Stimulated activated CD8-positive, alpha-beta memory T cell treated with anti-CD3 and anti-CD28 coated beads, Interleukin-4, amount 100 ng/mL, for 24 hours (primary cell): ENCODE measurements at regions not wholly inside any gene's neighbourhood (a gene's known extent, or its start where the extent isn't known, plus 50 kb on each side); places are given as distances from the start of the nearest gene placed in this dataset.

ENCODE experiments used
- DNase-seq: peaks from one replicate; pipeline ENCODE4 v3.0.0-alpha.2; 2020; ENCODE audit warnings: low read depth

- DNase-seq: no peak
Observed at GRCh38 chr13:107203146-107203847, 635.4 kb upstream of the ARGLU1 start.

DNA sequence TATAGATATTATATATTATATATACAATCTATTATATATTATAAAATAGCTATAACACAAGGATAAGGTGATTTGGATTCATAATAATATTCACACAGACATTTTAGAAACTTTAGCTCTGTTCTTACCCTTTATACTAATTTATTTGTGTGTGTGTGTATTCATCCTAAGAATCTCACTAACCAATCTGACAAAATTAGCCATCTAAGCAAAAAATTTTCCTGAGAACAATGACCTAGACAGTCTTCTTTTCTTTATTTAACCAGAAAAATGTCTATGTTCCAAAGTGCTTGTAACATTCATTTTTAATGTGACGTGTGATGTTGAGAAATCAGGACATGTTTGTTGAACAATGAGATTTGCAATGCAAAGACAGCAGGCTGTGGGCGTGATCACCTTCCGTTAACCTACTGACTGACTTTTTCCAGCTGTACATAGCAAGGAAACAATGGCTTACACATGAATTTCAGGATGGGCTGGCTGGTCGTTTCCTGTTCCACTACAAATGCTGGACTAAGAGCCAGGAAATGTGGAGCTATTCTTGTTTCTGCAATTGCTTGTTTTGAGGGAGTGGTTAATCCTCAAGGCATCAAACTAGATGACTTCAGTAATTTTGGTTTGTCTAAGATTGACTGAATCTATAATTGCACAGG, 634.6 kb upstream of the ARGLU1 start:
- no peak for DNase-seq

DNA sequence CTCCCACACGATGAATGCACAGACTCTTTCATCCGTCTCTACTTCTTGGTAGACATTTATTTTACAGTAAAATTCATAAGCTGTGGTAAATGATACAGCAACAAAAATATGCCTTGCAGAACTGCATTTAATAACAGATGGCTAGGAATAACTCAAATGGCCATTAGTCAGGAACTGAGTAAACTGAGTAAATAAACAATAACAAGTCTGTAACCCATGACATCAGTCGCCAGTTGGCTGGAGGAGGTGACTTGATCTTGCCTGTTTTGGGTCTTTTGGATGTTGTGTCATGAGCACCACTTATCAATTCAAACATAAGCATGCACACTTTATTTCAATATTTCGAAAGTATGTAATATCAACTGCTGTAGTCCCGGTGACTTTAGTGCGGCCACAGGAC, 632.6 kb upstream of the ARGLU1 start:
- no peak for DNase-seq

- no peak for DNase-seq
Observed at GRCh38 chr13:107192289-107192688, 624.4 kb upstream of the ARGLU1 start.

- DNase-seq: no peak
Observed at GRCh38 chr13:107190065-107190464, 622.1 kb upstream of the ARGLU1 start.

GRCh38 chr13:107185889-107186288, 618.0 kb upstream of the ARGLU1 start:
- DNase-seq: no peak

GRCh38 chr13:107170270-107170931, 602.5 kb upstream of the ARGLU1 start:
- DNase-seq: no peak

DNA sequence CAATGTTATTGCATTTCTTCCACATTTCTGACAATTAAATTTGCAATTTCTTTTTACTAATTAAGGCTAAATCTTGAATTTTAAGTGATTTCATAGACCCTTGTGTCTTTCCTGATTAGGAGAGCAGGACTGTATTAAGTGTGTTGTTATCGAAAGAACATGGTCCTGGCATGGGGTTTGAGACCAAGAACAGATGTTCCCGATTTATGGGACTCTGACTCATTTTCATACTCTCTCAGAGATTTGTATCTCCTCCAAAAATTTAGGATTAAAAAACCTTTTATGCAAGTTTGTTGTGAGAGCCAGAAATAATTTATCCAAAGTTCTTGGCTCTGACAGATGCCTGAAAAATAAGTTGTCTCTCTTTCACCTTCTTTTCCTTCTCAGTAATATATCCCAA, 589.3 kb upstream of the ARGLU1 start:
- no peak for DNase-seq

- no peak for DNase-seq
Observed at GRCh38 chr13:107144432-107144831, 576.5 kb upstream of the ARGLU1 start.

DNA sequence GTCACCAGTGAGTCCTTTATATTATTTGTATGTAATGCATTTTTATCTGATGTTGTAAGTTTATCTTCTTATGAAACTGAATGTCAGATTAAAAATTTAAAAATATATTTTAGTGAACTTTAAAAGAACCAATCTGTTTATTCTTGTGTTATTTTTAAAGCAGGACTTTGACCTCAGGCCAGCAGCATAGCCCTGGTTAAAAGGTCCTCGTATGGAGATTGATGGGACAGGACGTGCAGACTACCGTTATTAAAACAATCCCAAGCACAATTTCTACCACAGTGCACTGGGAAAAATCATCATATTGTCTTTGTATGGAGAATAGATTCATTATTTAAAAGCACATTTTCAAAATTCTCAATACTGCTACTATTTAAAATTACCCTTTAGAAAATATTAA, 573.8 kb upstream of the ARGLU1 start:
- no peak for DNase-seq

DNA sequence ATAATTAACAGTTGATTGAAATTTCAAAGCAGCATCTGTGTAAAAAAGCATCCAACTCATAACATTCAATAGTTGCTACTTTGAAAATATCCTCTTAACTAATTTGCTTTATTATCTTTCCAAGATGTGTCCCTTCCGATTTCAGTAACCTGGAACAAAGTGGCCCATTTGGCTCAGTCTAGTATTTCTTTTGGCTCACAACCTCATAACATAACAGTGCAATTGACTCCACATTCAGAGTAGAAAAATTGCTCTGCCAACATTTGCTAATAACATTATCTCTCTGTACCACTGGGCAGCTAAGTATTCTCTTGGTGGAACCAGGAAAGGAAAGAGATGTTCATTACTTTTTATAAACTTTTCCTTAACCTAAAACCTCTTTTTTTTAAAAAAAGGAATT, 571.1 kb upstream of the ARGLU1 start:
- no peak for DNase-seq

DNA sequence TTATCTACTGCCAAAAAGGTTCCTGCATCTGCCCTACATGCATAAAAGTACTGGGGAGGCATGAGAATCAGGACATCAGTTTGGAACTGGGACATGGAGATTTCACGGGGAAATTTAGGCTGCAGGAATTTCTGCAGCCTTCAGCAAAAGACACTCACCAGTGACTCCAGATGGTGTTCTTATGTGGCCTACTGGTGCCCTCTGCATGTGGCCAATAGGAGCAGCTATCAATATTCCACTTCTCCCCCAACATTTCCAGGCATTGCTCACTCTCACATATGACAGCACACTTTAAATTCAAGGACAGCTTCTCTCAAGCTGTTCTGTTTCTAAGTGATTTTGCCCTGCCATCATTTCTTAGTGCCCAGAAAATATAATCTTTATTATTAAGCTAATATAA, 570.5 kb upstream of the ARGLU1 start:
- no peak for DNase-seq

DNA sequence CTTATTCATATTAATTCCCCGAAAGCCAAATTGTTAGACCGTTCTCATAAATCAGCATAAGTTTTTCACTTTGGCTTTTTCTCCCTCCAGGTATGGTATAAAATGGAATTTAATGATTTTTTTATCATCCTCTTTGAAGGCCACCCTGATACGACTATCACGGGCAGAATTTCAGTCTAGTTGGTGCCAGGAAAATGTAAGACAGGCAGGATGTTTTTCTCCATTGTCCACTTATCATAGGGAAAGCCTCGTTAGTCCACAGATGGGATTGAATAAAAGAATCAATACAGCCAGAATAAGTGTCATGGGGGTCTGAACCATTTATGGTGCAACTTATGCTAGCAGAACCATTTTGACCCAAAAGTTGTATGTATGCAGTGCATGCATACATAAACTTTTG, 566.0 kb upstream of the ARGLU1 start:
- no peak for DNase-seq

DNA sequence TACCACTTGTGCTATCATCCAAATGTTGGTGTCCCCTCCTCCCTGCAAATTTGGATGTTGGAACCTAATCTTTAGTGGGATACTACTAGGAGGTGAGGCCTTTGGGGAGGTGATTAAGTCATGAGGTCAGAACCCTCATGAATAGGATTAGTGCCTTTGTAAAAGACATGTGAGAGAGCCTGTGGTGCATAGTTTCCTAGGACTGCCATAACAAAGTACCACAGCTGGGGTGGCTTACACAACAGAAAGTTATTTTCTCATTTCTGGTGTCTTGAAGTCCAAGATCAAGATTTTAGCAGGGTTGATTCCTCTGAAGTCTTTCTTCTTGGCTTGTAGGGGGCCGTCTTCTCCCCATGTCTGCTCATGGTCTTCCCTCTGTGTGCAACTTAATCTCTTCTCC, 562.6 kb upstream of the ARGLU1 start:
- no peak for DNase-seq

GRCh38 chr13:107124730-107125129, 556.8 kb upstream of the ARGLU1 start:
- no peak for DNase-seq

DNA sequence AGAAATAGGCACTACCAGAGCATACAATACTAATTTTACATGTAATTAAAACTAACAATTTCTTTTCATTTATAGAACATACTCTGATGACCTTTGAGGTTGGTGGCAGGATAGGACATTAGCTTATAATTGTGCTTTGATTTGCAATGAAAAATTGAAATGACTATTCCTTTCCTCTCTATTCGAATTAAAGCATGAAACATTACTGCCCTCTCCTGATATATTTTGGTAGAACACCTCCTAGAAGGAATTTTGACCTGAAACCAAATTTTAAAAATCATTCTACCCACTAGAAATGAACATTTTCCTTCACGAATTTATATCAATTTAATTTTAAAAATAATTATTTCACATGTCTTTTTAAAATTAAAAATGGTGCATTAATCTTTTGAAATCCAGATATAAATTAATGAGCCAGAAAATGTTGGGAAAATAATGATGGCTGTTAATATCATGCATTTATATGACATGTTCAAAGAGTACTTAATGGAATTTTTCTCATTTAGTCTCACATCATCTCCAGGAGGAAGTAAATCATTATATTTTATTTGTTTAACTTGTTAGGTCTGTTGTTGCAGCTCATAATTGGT, 556.3 kb upstream of the ARGLU1 start:
- DNase-seq: no peak

DNA sequence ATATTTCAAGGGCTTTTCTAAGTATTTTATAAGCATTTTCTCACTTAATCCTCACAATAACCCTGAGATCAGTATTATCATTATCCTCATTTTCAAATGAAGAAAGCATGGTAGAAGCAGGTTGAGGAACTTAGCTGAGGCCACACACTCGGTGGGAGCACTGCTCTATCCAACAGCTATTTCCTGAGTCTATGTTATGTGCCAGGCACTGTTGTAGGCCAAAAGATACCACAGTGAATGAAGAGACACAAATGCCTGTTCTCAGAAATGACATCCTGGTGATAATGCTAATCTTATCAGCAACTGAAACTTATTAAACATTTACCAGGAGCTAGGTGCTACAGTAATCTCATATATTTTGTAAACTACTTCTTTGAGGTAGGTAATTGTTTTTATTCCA, 553.9 kb upstream of the ARGLU1 start:
- DNase-seq: no peak

DNA sequence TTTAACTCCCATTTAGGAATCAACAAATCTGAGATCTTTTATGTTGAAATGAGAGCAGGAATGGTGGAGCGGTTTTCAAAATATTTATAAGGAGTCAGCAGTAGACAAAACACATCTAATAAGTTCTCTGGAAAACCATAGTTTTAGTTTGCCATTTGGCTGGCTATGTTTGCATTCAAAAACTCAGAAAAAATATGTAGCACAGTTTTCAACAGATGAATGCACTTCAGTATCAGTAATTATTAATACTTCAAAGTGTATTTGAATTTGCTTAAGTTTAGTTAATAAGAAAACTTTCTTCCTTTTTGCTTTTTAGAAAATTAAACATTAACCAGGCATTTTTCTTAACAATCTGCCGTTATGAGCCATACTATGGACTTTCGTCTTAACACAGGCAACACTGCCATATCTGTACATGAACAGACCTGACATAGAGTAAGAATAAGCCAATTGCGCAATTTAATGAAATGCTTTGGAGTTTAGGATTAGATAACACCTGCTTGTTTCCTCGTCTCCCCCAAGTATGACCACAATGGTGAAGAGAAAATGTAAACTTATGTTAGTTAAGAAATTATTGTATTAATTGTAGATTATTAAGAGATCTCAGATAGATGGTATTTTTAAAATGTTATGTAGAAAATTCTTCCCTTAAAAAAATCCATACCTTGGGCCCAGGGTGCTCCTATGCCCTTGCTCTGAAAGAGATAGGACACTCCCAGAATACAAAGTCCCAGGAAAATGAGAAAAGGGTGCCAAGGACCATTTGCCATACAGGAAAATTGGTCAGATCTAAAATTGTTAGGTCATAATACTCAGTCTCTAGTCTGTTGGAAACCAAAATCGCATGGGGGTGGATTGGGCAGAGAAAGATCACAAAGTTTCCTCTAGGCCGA, 552.3 kb upstream of the ARGLU1 start:
- DNase-seq: no peak

DNA sequence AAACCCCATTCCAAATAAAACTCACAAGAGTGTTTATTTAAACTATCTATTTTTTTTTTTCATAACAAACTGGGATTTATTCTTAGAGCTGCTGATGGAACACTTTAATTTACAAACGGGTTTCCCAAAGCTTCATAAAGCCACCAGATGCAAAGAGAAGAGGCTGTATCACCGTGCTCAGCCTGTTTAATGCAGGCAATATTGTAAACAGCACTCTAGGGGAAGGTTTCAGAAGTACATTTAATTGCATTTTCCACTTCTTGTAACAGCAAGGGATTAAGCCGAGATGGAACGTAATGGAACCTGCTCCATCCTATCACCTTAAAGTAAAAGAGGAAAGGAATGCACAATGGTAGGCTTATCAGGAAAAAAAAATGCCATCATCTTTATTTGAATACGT, 550.6 kb upstream of the ARGLU1 start:
- no peak for DNase-seq

GRCh38 chr13:107117327-107118012, 549.5 kb upstream of the ARGLU1 start:
- no peak for DNase-seq

DNA sequence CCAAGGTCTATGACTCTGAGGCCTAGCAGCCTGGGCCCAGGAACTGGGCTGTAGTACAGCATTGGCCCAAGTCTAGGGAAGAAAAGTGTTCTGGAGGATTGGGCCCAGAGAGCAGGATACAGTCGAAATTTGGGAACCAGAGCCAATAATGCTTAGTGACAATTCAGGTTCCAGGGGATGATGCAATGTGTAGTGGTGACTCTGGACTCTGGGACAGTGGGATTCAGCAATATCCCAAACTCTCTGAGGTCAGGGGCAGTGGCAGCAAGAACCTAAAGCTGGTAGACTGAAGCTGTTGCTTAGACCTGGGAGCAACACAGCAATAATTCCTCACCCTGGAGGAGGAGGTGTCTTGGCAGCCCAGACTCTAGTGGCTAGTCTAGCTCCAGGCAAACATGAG, 545.5 kb upstream of the ARGLU1 start:
- DNase-seq: no peak

DNA sequence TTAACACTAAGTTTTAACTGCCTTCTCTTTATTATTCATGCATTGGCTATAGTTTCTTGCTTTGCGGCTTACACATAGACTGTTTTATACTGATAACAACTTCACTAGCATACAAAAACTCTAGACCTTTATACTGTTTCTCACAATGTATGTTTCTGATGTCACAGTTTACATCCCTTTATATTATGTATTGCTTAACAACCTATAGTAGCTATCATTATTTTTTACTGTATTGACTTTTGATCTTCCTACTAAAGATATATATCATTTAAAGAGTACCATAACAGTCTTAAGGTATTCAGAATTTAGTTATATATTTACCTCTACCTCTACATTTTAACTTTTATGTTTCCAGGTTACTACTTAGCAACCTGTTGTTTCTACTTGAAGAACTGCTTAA, 543.3 kb upstream of the ARGLU1 start:
- no peak for DNase-seq
